ENCODE measurements at regions not wholly inside any gene's neighbourhood (a gene's known extent, or its start where the extent isn't known, plus 50 kb on each side); places are given as distances from the start of the nearest gene placed in this dataset.
"Not testable (repeated sequence)": the region's sequence is repeated elsewhere in the genome, so short reads cannot be mapped to it uniquely, and the experiment has no call there.

GRCh38 chr22:47304854-47305253, 542.4 kb downstream of the TBC1D22A start:
- no peak overlapping the region for H3K4me3 ChIP-seq (ENCODE audit: low read depth, low read length)
- TF ChIP-seq, protein P1, sequence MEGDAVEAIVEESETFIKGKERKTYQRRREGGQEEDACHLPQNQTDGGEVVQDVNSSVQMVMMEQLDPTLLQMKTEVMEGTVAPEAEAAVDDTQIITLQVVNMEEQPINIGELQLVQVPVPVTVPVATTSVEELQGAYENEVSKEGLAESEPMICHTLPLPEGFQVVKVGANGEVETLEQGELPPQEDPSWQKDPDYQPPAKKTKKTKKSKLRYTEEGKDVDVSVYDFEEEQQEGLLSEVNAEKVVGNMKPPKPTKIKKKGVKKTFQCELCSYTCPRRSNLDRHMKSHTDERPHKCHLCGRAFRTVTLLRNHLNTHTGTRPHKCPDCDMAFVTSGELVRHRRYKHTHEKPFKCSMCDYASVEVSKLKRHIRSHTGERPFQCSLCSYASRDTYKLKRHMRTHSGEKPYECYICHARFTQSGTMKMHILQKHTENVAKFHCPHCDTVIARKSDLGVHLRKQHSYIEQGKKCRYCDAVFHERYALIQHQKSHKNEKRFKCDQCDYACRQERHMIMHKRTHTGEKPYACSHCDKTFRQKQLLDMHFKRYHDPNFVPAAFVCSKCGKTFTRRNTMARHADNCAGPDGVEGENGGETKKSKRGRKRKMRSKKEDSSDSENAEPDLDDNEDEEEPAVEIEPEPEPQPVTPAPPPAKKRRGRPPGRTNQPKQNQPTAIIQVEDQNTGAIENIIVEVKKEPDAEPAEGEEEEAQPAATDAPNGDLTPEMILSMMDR (conservative IDR thresholded peaks at IDR 0.05; ENCODE audit: low read depth, low read length): no peak
- no peak for DNase-seq (ENCODE audit: low read depth)

DNA sequence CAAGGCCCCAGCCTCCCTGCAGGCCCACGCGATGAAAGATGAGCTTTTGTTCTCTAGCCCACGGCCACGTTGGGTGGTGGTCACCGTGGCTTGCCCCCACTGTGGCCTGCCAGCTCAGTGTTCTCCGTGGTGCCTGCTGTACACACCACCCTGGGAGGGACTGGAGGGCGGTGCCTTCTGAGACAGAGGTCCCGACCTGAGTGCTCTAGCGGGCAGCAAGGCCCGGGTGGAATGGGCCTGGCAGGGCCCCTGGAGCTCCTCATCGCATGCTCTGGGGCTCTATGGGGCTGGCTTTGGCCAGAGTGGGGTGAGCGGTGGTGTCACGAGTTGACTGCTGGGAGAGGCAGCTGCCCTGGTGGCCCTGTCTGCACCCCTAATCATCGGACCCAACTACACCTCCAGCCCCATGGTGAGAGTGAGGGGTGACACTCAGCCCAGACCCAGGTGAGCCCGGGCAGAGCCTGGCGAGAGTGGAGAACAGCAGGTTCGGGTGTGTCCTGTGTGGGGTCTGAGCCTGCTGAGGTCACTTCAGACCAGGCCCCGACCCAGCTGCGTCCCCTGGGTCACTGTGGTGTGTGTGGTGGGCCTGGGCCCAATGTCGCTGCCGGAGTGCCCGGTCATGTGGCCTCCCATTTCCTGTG, 541.9 kb downstream of the TBC1D22A start:
- TF ChIP-seq, protein P1 (conservative IDR thresholded peaks at IDR 0.05; ENCODE audit: low read depth, low read length): no peak
- no peak overlapping the region for H3K4me3 ChIP-seq (ENCODE audit: low read depth, low read length)
- no peak for DNase-seq (ENCODE audit: low read depth)

DNA sequence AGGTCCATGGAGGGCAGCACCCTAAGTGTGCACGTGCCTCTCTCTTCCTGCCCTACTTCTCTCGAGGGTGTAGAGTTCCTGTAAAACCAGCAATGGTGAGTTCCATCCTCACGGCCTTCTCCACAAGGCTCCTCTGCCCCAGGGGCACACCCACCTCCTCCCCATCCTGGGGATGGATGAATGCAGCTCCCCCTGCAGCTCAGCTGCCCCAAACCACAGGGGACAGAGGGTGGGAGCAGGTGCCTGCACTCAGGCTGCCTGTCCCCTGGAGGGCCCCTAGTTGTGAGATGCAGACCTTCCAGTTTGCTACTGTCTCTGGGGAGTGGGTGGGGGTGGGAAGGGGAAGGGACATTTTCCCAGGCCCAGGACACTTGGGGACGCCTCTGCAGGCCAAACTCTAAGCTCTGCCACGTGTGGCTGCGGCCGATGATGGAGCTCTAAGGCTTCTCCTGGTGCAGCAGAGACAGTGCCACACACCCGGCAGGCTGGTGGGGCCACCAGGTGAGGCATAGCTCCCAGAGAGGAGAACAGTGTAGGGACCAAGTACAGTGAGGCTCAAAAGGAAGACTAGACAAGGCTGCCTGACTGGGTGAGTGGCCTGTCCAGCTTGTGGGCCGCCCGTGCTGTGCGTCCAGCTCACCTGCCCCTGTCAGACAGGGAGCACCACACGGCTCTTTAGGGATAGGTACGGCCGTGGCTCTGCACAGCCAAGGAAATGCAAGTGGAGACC, 540.9 kb downstream of the TBC1D22A start:
- DNase-seq (ENCODE audit: low read depth): no peak
- TF ChIP-seq, protein P1 (conservative IDR thresholded peaks at IDR 0.05; ENCODE audit: low read depth, low read length): no peak
- H3K4me3 ChIP-seq (ENCODE audit: low read depth, low read length): no peak overlapping the region

- H3K4me3 ChIP-seq (ENCODE audit: low read depth, low read length); DNase-seq (ENCODE audit: low read depth): not testable (repeated sequence)
Measured at GRCh38 chr22:47302587-47302986, 540.1 kb downstream of the TBC1D22A start.

DNA sequence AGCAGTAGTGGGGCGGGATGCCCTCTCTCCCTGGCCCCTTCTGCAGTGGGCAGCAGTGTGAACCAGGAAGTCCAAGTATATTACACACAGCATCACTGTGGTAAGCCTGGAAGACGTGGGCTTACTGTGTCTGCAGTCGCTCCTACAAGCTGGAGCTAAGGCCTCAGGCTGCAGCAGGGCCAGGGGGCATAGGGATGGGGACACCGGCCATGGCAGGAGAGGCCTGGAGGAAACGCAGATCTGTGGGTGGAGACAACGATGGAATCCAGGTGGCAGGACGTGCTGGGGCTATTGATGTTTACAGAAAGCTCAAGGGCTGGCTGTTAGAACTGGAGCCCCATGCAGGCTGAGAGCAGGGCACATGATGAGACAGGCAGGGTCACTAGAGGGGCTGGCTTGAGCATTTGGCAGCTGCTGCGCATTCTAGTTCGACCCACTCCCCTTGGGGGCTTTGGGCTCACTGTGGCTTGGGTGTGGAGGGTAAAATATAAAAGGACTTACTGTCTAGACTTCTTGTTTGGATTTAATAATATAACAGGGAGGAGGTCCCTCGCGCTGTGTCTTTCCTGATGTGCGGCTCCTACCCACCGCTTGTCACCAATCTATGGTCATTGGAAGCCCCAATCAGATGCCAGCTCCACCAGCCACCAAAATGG, 539.5 kb downstream of the TBC1D22A start:
- no peak for DNase-seq (ENCODE audit: low read depth)
- TF ChIP-seq, protein P1 (conservative IDR thresholded peaks at IDR 0.05; ENCODE audit: low read depth, low read length): no peak
- H3K4me3 ChIP-seq (ENCODE audit: low read depth, low read length): no peak overlapping the region

DNA sequence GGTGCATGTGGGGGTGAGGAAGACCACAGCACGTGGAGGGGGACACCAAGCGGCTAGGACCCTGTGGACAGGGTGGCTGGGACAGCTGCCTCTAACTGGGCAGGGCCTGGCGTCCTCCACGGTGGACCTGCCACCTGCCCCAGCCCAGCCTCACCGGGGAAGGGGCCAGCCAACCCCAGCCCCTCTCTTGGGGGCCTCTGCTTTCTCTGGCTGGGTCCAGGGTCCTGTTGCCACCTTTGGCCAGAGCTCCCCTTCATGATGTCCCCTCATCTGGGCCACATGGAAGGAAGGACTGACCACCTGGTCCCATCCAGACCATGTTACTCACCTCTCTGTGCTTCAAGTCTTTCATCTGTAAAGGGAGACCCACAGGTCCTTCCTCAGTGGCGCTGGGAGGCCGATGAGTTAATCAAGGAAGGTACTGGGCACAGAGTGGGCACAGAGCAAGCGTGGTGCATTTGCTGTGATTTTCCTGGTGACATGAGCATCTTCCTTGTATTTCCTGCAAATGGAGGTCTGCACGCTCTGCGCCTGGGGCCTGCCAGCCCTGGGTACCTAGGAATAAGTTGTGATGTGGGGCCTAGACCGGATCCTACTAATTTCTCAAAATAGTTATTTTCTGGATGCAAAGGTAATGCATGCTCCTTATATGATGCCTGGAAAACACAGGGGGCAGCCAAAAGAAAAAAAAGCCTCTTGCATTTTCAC, 538.4 kb downstream of the TBC1D22A start:
- DNase-seq (ENCODE audit: low read depth): no peak
- no peak overlapping the region for H3K4me3 ChIP-seq (ENCODE audit: low read depth, low read length)
- TF ChIP-seq, protein P1 (conservative IDR thresholded peaks at IDR 0.05; ENCODE audit: low read depth, low read length): no peak
